ENCODE measurements at regions not wholly inside any gene's neighbourhood (a gene's known extent, or its start where the extent isn't known, plus 50 kb on each side); places are given as distances from the start of the nearest gene placed in this dataset.

GRCh38 chr18:2312440-2312839 lies 258.9 kb downstream of the METTL4 start:
- peaks cover 10% of the 10 kb centered on the region for H3K27me3 Mint-ChIP-seq
- H3K4me3 Mint-ChIP-seq = no peak overlapping the region
- no peaks in the 10 kb centered on the region for H3K4me1 Mint-ChIP-seq
- POLR2A ChIA-PET = no interaction called here
- H3K9me3 Mint-ChIP-seq = no peaks in the 10 kb centered on the region
- ATAC-seq (ENCODE audit: low read depth) (no peak), DNase-seq (no peak)
- H3K36me3 Mint-ChIP-seq = no peaks in the 10 kb centered on the region
- no peak overlapping the region for H3K27ac Mint-ChIP-seq

- no peaks in the 10 kb centered on the region for H3K4me1 Mint-ChIP-seq
- H3K27me3 Mint-ChIP-seq = peaks cover 8% of the 10 kb centered on the region
- no peaks in the 10 kb centered on the region for H3K36me3 Mint-ChIP-seq
- no peaks in the 10 kb centered on the region for H3K9me3 Mint-ChIP-seq
- no peak overlapping the region for H3K27ac Mint-ChIP-seq
- POLR2A ChIA-PET = no interaction called here
- H3K4me3 Mint-ChIP-seq = no peak overlapping the region
- no peak for DNase-seq
- no peak for ATAC-seq (ENCODE audit: low read depth)
These were observed 258.0 kb downstream of the METTL4 start for GRCh38 chr18:2313332-2313731.

GRCh38 chr18:2316082-2316750 lies 255.1 kb downstream of the METTL4 start:
- ATAC-seq (ENCODE audit: low read depth) (no peak), DNase-seq (no peak)
- peaks cover 10% of the 10 kb centered on the region for H3K27me3 Mint-ChIP-seq
- no peaks in the 10 kb centered on the region for H3K4me1 Mint-ChIP-seq
- H3K27ac Mint-ChIP-seq = no peak overlapping the region
- no peaks in the 10 kb centered on the region for H3K9me3 Mint-ChIP-seq
- POLR2A ChIA-PET = no interaction called here
- no peak overlapping the region for H3K4me3 Mint-ChIP-seq
- no peaks in the 10 kb centered on the region for H3K36me3 Mint-ChIP-seq

- Mint-ChIP-seq H3K27me3 (peaks cover 10% of the 10 kb centered on the region), H3K9me3 (no peaks in the 10 kb centered on the region)
These were observed 254.3 kb downstream of the METTL4 start for GRCh38 chr18:2316751-2317696.

GRCh38 chr18:2324459-2324858 lies 246.8 kb downstream of the METTL4 start:
- Mint-ChIP-seq H3K27me3 (peaks cover 13% of the 10 kb centered on the region), H3K4me1 (no peaks in the 10 kb centered on the region), H3K4me3 (no peak overlapping the region), H3K27ac (no peak overlapping the region), H3K9me3 (no peaks in the 10 kb centered on the region), H3K36me3 (no peaks in the 10 kb centered on the region)
- DNase-seq = no peak
- POLR2A ChIA-PET = no interaction called here
- ATAC-seq (ENCODE audit: low read depth) = no peak

More at GRCh38 chr18:2316751-2317696, 254.3 kb downstream of the METTL4 start:
- DNase-seq = no peak
- H3K4me3 Mint-ChIP-seq = no peak overlapping the region
- no peak for ATAC-seq (ENCODE audit: low read depth)
- H3K36me3 Mint-ChIP-seq = no peaks in the 10 kb centered on the region
- POLR2A ChIA-PET = no interaction called here
- H3K4me1 Mint-ChIP-seq = no peaks in the 10 kb centered on the region
- H3K27ac Mint-ChIP-seq = no peak overlapping the region

- Mint-ChIP-seq H3K27me3 (peaks cover 19% of the 10 kb centered on the region), H3K27ac (no peak overlapping the region), H3K36me3 (no peaks in the 10 kb centered on the region), H3K4me3 (no peak overlapping the region), H3K9me3 (no peaks in the 10 kb centered on the region), H3K4me1 (no peaks in the 10 kb centered on the region)
- DNase-seq (no peak), ATAC-seq (ENCODE audit: low read depth) (no peak)
- POLR2A ChIA-PET = no interaction called here
These were observed 245.9 kb downstream of the METTL4 start for GRCh38 chr18:2325308-2325849.

- no peaks in the 10 kb centered on the region for H3K36me3 Mint-ChIP-seq
- ATAC-seq (ENCODE audit: low read depth) = no peak
- no peak overlapping the region for H3K27ac Mint-ChIP-seq
- no peaks in the 10 kb centered on the region for H3K9me3 Mint-ChIP-seq
- H3K4me3 Mint-ChIP-seq = no peak overlapping the region
- no peak for DNase-seq
- POLR2A ChIA-PET = no interaction called here
- peaks cover 21% of the 10 kb centered on the region for H3K27me3 Mint-ChIP-seq
- H3K4me1 Mint-ChIP-seq = no peaks in the 10 kb centered on the region
These were observed 245.4 kb downstream of the METTL4 start for GRCh38 chr18:2325933-2326332.

- Mint-ChIP-seq H3K9me3 (no peaks in the 10 kb centered on the region), H3K36me3 (no peaks in the 10 kb centered on the region), H3K27ac (no peak overlapping the region), H3K27me3 (peaks cover 22% of the 10 kb centered on the region), H3K4me3 (no peak overlapping the region), H3K4me1 (no peaks in the 10 kb centered on the region)
- ATAC-seq (ENCODE audit: low read depth) = no peak
- DNase-seq = no peak
- POLR2A ChIA-PET = no interaction called here
These were observed 244.3 kb downstream of the METTL4 start for GRCh38 chr18:2326999-2327398.

- no peak overlapping the region for H3K27ac Mint-ChIP-seq
- peaks cover 29% of the 10 kb centered on the region for H3K27me3 Mint-ChIP-seq
- ATAC-seq (ENCODE audit: low read depth) = no peak
- no peaks in the 10 kb centered on the region for H3K36me3 Mint-ChIP-seq
- H3K9me3 Mint-ChIP-seq = no peaks in the 10 kb centered on the region
- POLR2A ChIA-PET = no interaction called here
- H3K4me3 Mint-ChIP-seq = no peak overlapping the region
- no peak for DNase-seq
- no peaks in the 10 kb centered on the region for H3K4me1 Mint-ChIP-seq
These were observed 240.5 kb downstream of the METTL4 start for GRCh38 chr18:2330764-2331163.

GRCh38 chr18:2331491-2331890 lies 239.8 kb downstream of the METTL4 start:
- no peak for ATAC-seq (ENCODE audit: low read depth)
- peaks cover 35% of the 10 kb centered on the region for H3K27me3 Mint-ChIP-seq
- H3K36me3 Mint-ChIP-seq = no peaks in the 10 kb centered on the region
- no peak overlapping the region for H3K4me3 Mint-ChIP-seq
- POLR2A ChIA-PET = no interaction called here
- no peaks in the 10 kb centered on the region for H3K9me3 Mint-ChIP-seq
- no peaks in the 10 kb centered on the region for H3K4me1 Mint-ChIP-seq
- DNase-seq = no peak
- no peak overlapping the region for H3K27ac Mint-ChIP-seq

- H3K4me3 Mint-ChIP-seq = no peak overlapping the region
- no peaks in the 10 kb centered on the region for H3K36me3 Mint-ChIP-seq
- no peak for DNase-seq
- H3K4me1 Mint-ChIP-seq = peaks cover 7% of the 10 kb centered on the region
- POLR2A ChIA-PET = no interaction called here
- no peak for ATAC-seq (ENCODE audit: low read depth)
- peaks cover 3% of the 10 kb centered on the region for H3K9me3 Mint-ChIP-seq
- no peak overlapping the region for H3K27ac Mint-ChIP-seq
- H3K27me3 Mint-ChIP-seq = peaks cover 29% of the 10 kb centered on the region
These were observed 234.5 kb downstream of the METTL4 start for GRCh38 chr18:2336690-2337392.

- Mint-ChIP-seq H3K27ac (no peak overlapping the region), H3K4me1 (peaks cover 7% of the 10 kb centered on the region), H3K4me3 (no peak overlapping the region), H3K9me3 (peaks cover 3% of the 10 kb centered on the region), H3K27me3 (peaks cover 27% of the 10 kb centered on the region), H3K36me3 (no peaks in the 10 kb centered on the region)
- ATAC-seq (ENCODE audit: low read depth) (peak; percentile 45), DNase-seq (peak; percentile 36)
- POLR2A ChIA-PET = no interaction called here
These were observed 233.7 kb downstream of the METTL4 start for GRCh38 chr18:2337552-2338141.

- H3K27me3 Mint-ChIP-seq = peaks cover 25% of the 10 kb centered on the region
- peaks cover 7% of the 10 kb centered on the region for H3K4me1 Mint-ChIP-seq
- no peak overlapping the region for H3K27ac Mint-ChIP-seq
- POLR2A ChIA-PET = no interaction called here
- peaks cover 5% of the 10 kb centered on the region for H3K9me3 Mint-ChIP-seq
- H3K36me3 Mint-ChIP-seq = no peaks in the 10 kb centered on the region
- peak overlapping the region; percentile 11 for H3K4me3 Mint-ChIP-seq
- DNase-seq = no peak
- peak; percentile 56 for ATAC-seq (ENCODE audit: low read depth)
These were observed 232.7 kb downstream of the METTL4 start for GRCh38 chr18:2338601-2339000.

Data from activated naive CD8-positive, alpha-beta T cell treated with anti-CD3 and anti-CD28 coated beads, Interleukin-2, amount 10 ng/mL, durations not matched to agents 7 days and 5 days (primary cell).